ENCODE measurements at regions not wholly inside any gene's neighbourhood (a gene's known extent, or its start where the extent isn't known, plus 50 kb on each side); places are given as distances from the start of the nearest gene placed in this dataset.

- TF ChIP-seq, protein P1, sequence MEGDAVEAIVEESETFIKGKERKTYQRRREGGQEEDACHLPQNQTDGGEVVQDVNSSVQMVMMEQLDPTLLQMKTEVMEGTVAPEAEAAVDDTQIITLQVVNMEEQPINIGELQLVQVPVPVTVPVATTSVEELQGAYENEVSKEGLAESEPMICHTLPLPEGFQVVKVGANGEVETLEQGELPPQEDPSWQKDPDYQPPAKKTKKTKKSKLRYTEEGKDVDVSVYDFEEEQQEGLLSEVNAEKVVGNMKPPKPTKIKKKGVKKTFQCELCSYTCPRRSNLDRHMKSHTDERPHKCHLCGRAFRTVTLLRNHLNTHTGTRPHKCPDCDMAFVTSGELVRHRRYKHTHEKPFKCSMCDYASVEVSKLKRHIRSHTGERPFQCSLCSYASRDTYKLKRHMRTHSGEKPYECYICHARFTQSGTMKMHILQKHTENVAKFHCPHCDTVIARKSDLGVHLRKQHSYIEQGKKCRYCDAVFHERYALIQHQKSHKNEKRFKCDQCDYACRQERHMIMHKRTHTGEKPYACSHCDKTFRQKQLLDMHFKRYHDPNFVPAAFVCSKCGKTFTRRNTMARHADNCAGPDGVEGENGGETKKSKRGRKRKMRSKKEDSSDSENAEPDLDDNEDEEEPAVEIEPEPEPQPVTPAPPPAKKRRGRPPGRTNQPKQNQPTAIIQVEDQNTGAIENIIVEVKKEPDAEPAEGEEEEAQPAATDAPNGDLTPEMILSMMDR (IDR thresholded peaks at IDR 0.05; ENCODE audit: unreplicated experiment), result no peak
- peaks cover 3% of the 10 kb centered on the region for H3K9me3 Mint-ChIP-seq (ENCODE audit: low read depth)
- no peak overlapping the region for H3K27ac Mint-ChIP-seq
- DNase-seq (ENCODE audit: low spot score, unreplicated experiment), result no peak
- H3K4me1 Mint-ChIP-seq (ENCODE audit: low read depth), result no peaks in the 10 kb centered on the region
- peaks cover 12% of the 10 kb centered on the region for H3K27me3 Mint-ChIP-seq
- H3K36me3 Mint-ChIP-seq (ENCODE audit: insufficient read depth), result no peaks in the 10 kb centered on the region
- no peak overlapping the region for H3K4me3 Mint-ChIP-seq (ENCODE audit: low read depth)
Measured at GRCh38 chr14:104514156-104514848, 65.3 kb upstream of the C14orf180 start.

DNA sequence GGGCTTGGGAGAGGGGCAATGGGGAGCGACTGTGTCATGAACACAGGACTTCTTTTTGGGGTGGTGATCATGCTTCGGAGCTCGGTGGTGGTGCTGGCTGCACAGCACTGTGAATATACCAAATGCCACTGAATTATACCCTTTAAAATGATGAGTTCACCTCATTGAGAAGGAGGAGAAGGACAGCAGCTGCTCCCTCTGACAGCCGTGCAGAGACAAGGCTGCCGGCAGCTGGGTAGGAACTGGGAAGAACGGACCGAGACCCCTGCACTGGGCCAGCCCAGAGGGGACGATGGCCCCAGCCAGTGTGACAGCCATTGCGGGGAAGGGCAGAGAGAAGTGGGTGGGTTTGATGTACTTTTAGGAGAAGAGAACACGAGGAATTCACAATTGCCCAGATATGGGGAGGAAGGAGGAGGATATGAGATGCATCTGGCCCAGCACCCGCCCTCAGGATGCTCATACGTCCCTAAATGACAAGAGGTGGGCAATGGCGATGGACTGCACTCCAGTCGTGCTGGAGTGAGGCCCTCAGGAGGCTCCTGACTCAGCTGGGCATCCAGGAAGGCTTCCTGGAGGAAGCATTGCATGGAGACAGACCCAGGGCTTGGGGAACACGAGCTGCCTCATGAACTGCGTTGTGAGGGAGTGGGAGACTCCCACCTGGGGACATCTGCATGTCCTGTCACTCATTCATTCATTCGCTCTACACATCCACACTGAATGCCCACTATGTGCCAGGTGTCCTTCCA, 64.3 kb upstream of the C14orf180 start:
- no peak overlapping the region for H3K27ac Mint-ChIP-seq
- peaks cover 17% of the 10 kb centered on the region for H3K27me3 Mint-ChIP-seq
- no peak for DNase-seq (ENCODE audit: low spot score, unreplicated experiment)
- H3K4me3 Mint-ChIP-seq (ENCODE audit: low read depth), result no peak overlapping the region
- TF ChIP-seq, protein P1 (IDR thresholded peaks at IDR 0.05; ENCODE audit: unreplicated experiment), result no peak
- no peaks in the 10 kb centered on the region for H3K36me3 Mint-ChIP-seq (ENCODE audit: insufficient read depth)
- no peaks in the 10 kb centered on the region for H3K4me1 Mint-ChIP-seq (ENCODE audit: low read depth)
- peaks cover 3% of the 10 kb centered on the region for H3K9me3 Mint-ChIP-seq (ENCODE audit: low read depth)

GRCh38 chr14:104515811-104516780, 63.5 kb upstream of the C14orf180 start:
- Mint-ChIP-seq H3K27me3 (peaks cover 17% of the 10 kb centered on the region), H3K9me3 (ENCODE audit: low read depth) (peaks cover 3% of the 10 kb centered on the region), H3K27ac (no peak overlapping the region), H3K4me1 (ENCODE audit: low read depth) (no peaks in the 10 kb centered on the region), H3K4me3 (ENCODE audit: low read depth) (no peak overlapping the region), H3K36me3 (ENCODE audit: insufficient read depth) (no peaks in the 10 kb centered on the region)
- no peak for DNase-seq (ENCODE audit: low spot score, unreplicated experiment)
- TF ChIP-seq, protein P1 (IDR thresholded peaks at IDR 0.05; ENCODE audit: unreplicated experiment), result no peak

DNA sequence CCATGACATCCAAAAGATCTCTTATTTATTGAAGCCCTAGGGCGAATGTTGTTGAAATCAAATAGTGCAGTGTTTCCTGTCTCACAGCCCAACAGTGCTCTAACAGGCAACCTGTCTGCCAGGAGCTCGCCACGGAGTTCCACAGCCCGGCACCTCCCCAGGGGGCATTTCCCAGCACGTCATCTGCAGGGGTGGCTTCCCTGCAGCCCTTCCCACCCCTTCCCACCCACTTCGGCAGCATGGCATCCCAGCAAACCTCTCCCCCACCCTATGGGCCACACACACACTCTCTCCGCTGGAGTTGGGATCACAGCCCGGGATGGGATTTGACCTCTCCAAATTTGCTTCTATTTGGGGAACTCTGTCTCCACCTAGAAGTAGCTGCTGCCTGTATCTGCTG, 62.7 kb upstream of the C14orf180 start:
- H3K27ac Mint-ChIP-seq, result no peak overlapping the region
- H3K27me3 Mint-ChIP-seq, result peaks cover 17% of the 10 kb centered on the region
- no peaks in the 10 kb centered on the region for H3K36me3 Mint-ChIP-seq (ENCODE audit: insufficient read depth)
- peaks cover 3% of the 10 kb centered on the region for H3K9me3 Mint-ChIP-seq (ENCODE audit: low read depth)
- no peak for DNase-seq (ENCODE audit: low spot score, unreplicated experiment)
- no peak overlapping the region for H3K4me3 Mint-ChIP-seq (ENCODE audit: low read depth)
- no peaks in the 10 kb centered on the region for H3K4me1 Mint-ChIP-seq (ENCODE audit: low read depth)
- TF ChIP-seq, protein P1 (IDR thresholded peaks at IDR 0.05; ENCODE audit: unreplicated experiment), result no peak

GRCh38 chr14:104517426-104517825, 62.1 kb upstream of the C14orf180 start:
- Mint-ChIP-seq H3K4me1 (ENCODE audit: low read depth) (no peaks in the 10 kb centered on the region), H3K9me3 (ENCODE audit: low read depth) (peaks cover 3% of the 10 kb centered on the region), H3K36me3 (ENCODE audit: insufficient read depth) (no peaks in the 10 kb centered on the region), H3K27me3 (peaks cover 19% of the 10 kb centered on the region), H3K4me3 (ENCODE audit: low read depth) (no peak overlapping the region), H3K27ac (no peak overlapping the region)
- no peak for DNase-seq (ENCODE audit: low spot score, unreplicated experiment)
- TF ChIP-seq, protein P1 (IDR thresholded peaks at IDR 0.05; ENCODE audit: unreplicated experiment), result no peak
